Uterus (tissue), 3 donors: ENCODE measurements at regions not wholly inside any gene's neighbourhood (a gene's known extent, or its start where the extent isn't known, plus 50 kb on each side); places are given as distances from the start of the nearest gene placed in this dataset.

Source experiments
- DNase-seq, 2 donors: peaks; one replicate each; pipeline ENCODE4 v3.0.0-alpha.2; 2019 to 2020
- H3K27ac ChIP-seq, 2 donors: fragments of 200-600 bp; sonication (generic); 1 replicate in 1 of 2; 2 replicates in 1 of 2; pipeline ENCODE4 v1.5.1; 2016 to 2018
- H3K27me3 ChIP-seq, 2 donors: fragments of 200-600 bp; sonication (generic); one replicate each; pipeline ENCODE4 v1.5.1; 2018 to 2019; ENCODE audit warnings: control low read depth in 1 of 2
- H3K36me3 ChIP-seq, 2 donors: fragments of 200-600 bp; sonication (generic); one replicate each; pipeline ENCODE4 v1.5.1; 2019; ENCODE audit warnings: control low read depth in 1 of 2
- H3K4me1 ChIP-seq, 2 donors: fragments of 200-600 bp; sonication (generic); one replicate each; pipeline ENCODE4 v1.5.1; 2018 to 2019; ENCODE audit warnings: control low read depth in 1 of 2
- H3K4me3 ChIP-seq, 2 donors: fragments of 200-600 bp; sonication (generic); 1 replicate in 1 of 2; 2 replicates in 1 of 2; pipeline ENCODE4 v1.5.1; 2018 to 2019; ENCODE audit warnings: mild to moderate bottlenecking in 1 of 2
- H3K9me3 ChIP-seq, 2 donors: fragments of 200-600 bp; sonication (generic); one replicate each; pipeline ENCODE4 v1.5.1; 2019; ENCODE audit warnings: control low read depth in 1 of 2
- POLR2A ChIP-seq, 2 donors: fragments of 450-650 bp; IDR thresholded peaks; one replicate each; pipeline ENCODE4 v1.6.1; 2016; ENCODE audit warnings: antibody characterized with exemption in 2 of 2, mild to moderate bottlenecking in 1 of 2, moderate library complexity in 1 of 2
- intact Hi-C: fragments of 100-400 bp; cut with DNase I; formaldehyde crosslinking; loops from one replicate; pipeline ENCODE4 v1.15.1; 2023; ENCODE audit warnings: low total_unique reads
- TF ChIP-seq, protein P1 (sequence below), 4 experiments: fragments of 200-600 bp in 2 of 4; fragments of 450-650 bp in 2 of 4; sonication (generic) in 2 of 4; IDR thresholded peaks; one replicate each; pipeline ENCODE4 v1.5.1; 2016 to 2019; ENCODE audit warnings: antibody characterized with exemption in 4 of 4, mild to moderate bottlenecking in 2 of 4, moderate library complexity in 1 of 4
- donor health status: DM: yes; HTN: yes; CAD: no.

DNA sequence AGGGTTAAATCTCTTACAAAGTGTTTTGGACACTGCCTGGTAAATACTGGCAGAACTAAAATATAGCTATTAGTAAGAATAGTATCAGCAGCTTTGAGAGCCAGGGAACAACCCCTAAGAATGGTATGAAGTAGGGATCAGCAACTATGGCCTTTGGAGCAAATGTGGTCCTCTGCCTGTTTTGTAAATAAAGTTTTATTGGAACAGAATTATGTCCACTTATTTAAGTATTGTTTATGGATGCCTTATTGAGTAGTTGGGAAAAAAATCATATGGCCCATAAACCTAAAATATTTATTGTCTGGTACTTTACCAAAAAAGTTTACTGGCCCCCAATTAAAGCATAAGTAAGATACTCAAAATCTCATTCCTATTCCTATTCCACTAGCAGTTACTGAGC, 182.2 kb downstream of the PALM2AKAP2 start:
- no peak overlapping the region for H3K4me3 ChIP-seq
- no peaks in the 10 kb centered on the region for H3K27me3 ChIP-seq
- no peaks in the 10 kb centered on the region for H3K36me3 ChIP-seq
- intact Hi-C loops = no loop called here
- H3K4me1 ChIP-seq = no peaks in the 10 kb centered on the region
- no peaks in the 10 kb centered on the region for H3K9me3 ChIP-seq
- no peak for DNase-seq
- TF ChIP-seq POLR2A (IDR thresholded peaks at IDR 0.05) = no peak
- TF ChIP-seq, protein P1, sequence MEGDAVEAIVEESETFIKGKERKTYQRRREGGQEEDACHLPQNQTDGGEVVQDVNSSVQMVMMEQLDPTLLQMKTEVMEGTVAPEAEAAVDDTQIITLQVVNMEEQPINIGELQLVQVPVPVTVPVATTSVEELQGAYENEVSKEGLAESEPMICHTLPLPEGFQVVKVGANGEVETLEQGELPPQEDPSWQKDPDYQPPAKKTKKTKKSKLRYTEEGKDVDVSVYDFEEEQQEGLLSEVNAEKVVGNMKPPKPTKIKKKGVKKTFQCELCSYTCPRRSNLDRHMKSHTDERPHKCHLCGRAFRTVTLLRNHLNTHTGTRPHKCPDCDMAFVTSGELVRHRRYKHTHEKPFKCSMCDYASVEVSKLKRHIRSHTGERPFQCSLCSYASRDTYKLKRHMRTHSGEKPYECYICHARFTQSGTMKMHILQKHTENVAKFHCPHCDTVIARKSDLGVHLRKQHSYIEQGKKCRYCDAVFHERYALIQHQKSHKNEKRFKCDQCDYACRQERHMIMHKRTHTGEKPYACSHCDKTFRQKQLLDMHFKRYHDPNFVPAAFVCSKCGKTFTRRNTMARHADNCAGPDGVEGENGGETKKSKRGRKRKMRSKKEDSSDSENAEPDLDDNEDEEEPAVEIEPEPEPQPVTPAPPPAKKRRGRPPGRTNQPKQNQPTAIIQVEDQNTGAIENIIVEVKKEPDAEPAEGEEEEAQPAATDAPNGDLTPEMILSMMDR (IDR thresholded peaks at IDR 0.05) = no peak
- H3K27ac ChIP-seq = no peak overlapping the region

DNA sequence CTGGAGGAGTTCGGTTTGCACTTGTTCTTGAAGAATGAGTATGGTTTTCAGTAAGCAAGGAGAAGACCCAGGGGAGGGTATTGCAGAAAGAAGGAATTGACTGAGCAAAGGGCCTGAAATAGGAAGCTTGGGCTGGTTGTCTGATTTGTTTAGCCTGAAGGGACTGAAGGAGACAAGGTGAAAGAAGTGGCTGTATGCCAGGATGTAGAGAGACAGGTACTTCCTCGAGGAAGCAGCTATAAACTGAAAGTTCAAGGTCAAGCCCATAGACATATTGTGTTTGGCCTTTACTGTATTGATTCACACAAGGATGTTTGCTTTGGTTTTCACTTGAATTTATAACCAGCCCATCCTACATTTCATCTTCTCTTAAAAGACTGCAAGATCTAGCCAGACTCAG, 183.1 kb downstream of the PALM2AKAP2 start:
- intact Hi-C loops = no loop called here
- TF ChIP-seq POLR2A (IDR thresholded peaks at IDR 0.05) = no peak
- TF ChIP-seq, protein P1 (IDR thresholded peaks at IDR 0.05) = no peak
- H3K27me3 ChIP-seq = no peaks in the 10 kb centered on the region

DNA sequence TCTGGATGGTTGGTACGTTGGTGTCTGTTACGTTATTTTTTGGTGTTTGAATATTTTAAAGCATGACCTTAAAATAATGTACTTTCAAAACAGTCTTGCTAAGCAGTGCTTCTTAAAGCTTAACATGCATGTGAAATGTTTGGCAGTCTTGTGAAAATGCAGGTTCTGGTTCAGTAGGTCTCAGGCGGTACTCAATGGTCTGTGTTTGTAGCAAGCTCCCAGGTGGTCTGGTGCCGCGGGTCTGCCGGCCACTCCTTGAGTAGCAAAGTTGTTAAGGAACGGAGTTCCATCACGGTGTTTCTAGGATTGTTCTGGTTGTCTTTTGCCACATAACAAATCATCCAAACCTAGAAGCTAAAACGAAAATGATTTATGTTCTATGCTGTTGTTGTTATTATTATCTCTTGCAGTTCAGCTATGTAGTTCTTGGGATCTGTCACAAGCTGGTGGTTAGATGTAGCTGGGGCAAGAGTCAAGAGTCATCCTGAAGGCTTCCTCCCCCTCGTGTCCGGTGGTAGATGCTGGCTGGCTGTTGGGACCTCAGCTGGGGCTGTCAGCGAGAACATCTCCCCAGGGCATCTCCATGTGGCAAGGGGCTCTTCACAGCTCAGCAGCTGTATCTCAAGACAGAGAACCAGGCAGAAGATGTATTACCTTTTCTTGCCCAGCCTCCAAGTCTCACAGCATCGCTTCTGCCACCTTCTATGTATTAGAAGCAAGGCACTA, 186.8 kb downstream of the PALM2AKAP2 start:
- Histone ChIP-seq H3K27ac (no peak overlapping the region), H3K9me3 (no peaks in the 10 kb centered on the region), H3K27me3 (no peaks in the 10 kb centered on the region), H3K4me1 (no peaks in the 10 kb centered on the region), H3K4me3 (no peak overlapping the region), H3K36me3 (no peaks in the 10 kb centered on the region)
- intact Hi-C loops = no loop called here
- TF ChIP-seq, protein P1 (IDR thresholded peaks at IDR 0.05) = no peak
- no peak for DNase-seq

More for the DNA sequence above, 183.1 kb downstream of the PALM2AKAP2 start:
- no peaks in the 10 kb centered on the region for H3K36me3 ChIP-seq
- no peaks in the 10 kb centered on the region for H3K4me1 ChIP-seq
- H3K27ac ChIP-seq = no peak overlapping the region
- no peak for DNase-seq
- H3K4me3 ChIP-seq = no peak overlapping the region
- H3K9me3 ChIP-seq = no peaks in the 10 kb centered on the region

DNA sequence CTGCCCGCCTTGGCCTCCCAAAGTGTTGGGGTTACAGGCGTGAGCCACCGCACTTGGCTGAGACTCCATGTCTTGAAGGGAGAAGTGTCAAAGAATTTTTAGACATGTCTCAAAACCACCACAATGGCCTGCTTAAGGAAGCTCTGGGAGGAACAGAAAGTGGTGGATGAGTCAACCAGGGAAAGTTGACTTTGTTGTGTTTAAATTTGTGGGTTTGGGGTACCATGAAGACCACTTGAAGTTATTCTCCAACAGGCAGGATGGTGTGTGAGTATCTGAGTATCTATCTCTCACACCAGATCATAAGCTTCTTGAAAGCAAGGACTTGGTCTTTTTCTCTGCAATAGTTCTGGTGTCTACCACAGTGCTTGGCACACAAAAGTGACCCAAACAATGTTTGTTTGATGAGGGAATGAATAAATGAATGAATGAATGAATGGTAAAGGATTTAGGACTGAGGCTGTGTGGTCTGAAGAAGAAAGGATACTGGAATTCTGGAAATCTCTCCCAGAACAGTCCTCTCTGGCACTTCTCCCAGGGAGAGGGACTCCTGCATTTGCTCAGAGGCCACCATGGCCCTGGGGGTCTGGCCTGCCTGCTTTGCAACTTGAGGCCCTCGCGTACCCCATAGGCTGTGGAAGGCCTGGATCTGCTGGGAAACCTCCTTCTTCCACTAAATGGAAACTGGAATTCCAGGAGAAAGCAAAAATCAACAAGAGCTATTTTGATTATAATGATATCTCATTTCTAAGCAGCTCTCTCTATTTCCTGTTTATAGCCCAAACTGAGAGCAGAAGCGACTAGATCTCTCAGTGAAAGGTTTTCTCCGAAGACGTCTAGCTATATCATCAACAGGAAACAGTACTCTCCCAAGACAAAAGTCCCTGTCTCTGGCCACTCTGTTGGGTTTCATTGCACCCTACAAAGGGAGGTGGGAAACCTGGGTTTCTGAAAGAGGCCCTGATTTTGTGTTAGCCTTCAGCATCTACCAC, 187.9 kb downstream of the PALM2AKAP2 start:
- intact Hi-C loops = no loop called here
- H3K27ac ChIP-seq = peak overlapping the region in 1 of 2 donors; percentile 45
- no peaks in the 10 kb centered on the region for H3K4me1 ChIP-seq
- H3K36me3 ChIP-seq = no peaks in the 10 kb centered on the region
- TF ChIP-seq POLR2A (IDR thresholded peaks at IDR 0.05) = no peak
- TF ChIP-seq, protein P1 (IDR thresholded peaks at IDR 0.05) = no peak
- no peak overlapping the region for H3K4me3 ChIP-seq
- no peaks in the 10 kb centered on the region for H3K9me3 ChIP-seq
- no peak for DNase-seq
- no peaks in the 10 kb centered on the region for H3K27me3 ChIP-seq

DNA sequence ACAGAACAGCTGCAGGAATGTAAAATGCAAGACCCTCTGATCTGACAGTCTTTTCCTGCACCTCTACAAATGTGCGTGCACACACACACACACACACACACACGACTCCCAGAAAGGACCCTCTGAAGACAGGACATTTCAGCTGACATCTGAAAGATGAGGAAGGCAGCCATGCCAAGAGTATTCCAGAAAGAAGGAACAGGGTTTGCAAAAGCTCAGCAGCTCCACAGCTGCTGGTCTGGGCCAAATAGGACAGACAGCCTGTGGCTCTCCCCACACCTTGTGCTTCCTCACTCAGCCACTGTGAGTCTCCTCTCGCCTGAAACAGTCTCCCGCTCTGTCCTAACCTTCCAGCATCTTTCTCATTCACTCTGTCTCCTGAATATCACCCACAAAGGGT, 189.0 kb downstream of the PALM2AKAP2 start:
- no peaks in the 10 kb centered on the region for H3K27me3 ChIP-seq
- H3K4me3 ChIP-seq = no peak overlapping the region
- H3K9me3 ChIP-seq = no peaks in the 10 kb centered on the region
- peak overlapping the region in 1 of 2 donors; percentile 45 for H3K27ac ChIP-seq
- TF ChIP-seq, protein P1 (IDR thresholded peaks at IDR 0.05) = peak in 1 of 4 experiments; percentile 24
- TF ChIP-seq POLR2A (IDR thresholded peaks at IDR 0.05) = no peak
- peak; percentile 19 to 20 for DNase-seq
- H3K4me1 ChIP-seq = no peaks in the 10 kb centered on the region
- intact Hi-C loops = no loop called here
- no peaks in the 10 kb centered on the region for H3K36me3 ChIP-seq
